NCI-H1092 treated with DMSO at 0.1 percent for 48 hours (cell line): ENCODE measurements at regions not wholly inside any gene's neighbourhood (a gene's known extent, or its start where the extent isn't known, plus 50 kb on each side); places are given as distances from the start of the nearest gene placed in this dataset.

Source experiments
- DNase-seq: peaks from one replicate; lab custom pipeline; 2025; lab: John Stamatoyannopoulos, UW

DNA sequence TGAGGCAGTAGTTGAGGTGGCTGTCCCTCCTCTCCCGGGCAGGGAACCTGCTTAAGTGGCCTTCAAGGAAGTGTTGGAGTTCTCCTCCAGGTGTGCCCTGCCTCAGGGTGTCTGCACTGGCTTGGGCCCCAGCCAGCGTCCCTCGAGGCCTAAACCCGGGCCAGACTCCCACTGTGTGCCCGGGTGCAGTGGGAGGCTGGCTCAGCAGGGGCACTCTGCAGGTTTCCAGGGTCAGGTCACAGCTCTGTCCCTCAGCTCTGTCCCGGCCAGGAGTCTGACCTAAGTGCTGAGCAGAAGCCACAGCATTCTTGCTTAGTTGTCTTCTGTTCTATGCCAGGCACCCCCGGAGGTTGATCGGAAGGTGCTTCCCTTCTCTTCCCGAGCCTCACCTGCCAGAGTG is 69.0 kb upstream of the OTOS start:
- DNase-seq, result no peak

DNA sequence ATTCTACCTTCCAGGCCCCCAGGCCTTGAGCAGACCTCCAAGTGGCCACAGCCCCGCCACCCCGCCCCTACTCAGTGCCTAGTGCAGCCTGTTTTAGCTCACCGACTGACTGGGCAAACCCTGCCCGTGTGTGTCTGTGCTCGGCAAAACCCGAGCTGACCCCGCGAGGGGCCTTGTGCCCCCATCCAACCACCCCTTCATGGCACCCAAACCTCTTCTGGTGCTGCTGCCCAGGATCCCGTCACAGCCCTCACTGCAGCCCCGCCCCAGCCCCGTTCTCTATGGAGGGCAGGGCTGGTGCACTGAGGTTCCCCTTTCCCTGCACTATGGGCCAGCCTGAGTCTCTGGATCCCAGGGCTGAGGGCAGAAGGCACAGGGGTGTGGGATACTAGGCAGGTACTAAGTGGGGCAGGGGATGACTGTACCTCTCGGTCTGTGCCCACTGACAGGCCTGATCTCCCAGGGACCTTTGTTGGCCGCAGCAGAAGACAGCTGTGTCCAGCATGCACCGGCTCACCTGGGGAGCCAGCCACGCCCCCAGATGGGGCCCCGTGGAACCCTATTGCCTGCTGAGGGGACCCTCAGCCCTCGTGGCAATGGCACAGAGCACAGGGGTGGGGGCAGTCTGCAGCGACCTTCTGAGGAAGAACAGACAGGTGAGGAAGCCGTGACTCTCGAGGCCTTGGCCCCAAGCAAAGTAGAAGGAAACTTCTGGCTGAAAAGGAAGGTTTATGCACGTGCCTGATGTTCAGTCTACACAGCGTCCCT is 69.9 kb upstream of the OTOS start:
- DNase-seq, result no peak

DNA sequence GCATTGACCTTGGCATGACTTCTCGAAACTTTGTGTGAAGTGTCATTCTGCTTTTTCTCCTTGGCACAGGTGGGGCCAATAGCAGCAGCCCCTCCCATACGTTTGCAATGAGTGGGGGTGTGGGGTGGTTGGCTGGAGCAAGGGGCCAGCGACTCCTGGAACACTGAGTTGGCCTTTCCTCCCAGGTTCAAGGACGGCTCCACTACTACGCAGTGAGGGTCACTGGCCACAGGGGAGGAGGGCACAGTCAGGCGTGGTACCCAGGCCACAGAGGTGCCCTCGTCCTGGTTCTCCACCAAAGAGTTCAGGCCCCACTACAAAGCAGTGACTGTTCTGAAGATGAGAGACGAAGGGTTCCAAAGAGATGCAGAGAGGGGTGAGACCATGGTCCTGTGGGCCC is 70.6 kb upstream of the OTOS start:
- no peak for DNase-seq

DNA sequence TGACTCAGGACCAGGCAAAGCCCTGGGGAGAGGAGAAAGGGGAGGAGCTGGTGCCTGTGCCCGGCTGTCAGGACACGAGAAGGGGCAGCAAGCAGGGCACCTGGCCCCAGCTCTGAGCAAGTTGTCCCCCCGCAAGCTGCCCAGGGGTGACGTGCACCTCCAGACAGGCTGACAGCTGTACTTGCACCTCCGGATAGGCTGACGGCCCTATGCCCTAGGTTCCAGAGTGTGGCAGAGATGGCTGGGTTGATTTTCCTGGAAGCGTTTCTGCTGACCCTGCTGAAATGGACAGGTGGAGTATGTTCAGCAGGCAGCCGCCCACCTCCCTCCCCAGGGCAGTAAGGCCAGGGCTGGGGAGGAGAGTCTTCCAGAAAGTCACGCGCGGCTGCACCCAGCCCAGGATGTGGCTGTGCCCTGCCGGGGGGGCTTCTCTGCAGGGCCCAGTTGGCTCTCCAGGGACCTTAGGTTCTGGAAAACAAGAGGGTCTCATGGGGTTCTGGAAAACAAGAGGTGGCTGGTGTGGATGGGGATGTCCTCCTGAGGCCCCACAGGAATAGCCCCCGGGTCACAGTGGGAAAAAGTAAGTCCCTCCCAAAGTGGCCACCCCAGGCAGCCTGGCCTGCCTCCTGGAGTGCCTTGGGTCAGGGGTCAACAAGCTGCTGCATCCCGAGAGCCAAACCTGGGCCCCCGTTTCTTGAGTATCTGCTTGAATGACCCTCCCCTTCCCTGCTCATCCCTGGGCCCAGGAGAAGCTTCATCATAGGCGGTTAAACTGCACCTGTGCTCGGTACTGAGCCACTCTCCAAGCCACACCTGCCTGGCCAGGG is 71.4 kb upstream of the OTOS start:
- no peak for DNase-seq

DNA sequence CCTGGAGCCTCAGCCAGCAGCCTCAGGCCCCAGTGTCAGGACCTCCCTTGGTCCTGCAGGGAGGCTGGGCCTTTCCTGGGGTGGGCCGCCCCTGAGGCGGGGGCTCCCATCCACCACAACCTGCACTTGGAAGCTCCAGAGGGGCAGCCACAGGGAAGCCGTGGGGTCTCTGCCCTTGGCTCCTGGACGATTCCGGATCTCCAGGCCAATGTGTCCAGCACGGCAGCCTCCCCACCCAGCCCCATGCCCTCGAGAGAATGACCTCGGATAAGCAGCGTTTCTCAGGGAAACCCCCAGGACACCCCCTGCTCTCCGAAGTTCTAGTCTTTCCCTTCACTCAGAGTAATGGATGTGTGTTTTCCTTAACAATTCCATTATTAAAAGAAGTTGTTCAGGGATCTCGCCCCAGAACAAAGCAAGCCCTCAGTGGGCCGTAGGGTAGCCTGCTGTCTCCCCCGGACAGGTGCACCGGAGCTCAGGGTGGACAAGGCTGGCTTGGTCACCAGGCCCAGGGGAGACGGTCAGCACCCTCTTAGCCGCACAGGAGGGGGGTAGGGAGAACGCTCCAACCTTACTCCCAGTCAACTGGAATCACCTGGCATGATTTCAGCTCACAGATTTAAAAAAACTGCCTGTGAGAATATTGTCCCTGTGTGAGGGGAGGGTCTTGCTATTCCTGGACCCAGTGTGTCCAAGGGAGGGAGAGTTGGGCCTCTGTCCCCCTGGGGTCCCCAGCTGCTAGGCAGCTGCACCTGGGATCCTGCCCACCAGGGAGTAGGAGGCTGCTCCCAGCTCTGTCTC is 72.2 kb upstream of the OTOS start:
- DNase-seq, result no peak

DNA sequence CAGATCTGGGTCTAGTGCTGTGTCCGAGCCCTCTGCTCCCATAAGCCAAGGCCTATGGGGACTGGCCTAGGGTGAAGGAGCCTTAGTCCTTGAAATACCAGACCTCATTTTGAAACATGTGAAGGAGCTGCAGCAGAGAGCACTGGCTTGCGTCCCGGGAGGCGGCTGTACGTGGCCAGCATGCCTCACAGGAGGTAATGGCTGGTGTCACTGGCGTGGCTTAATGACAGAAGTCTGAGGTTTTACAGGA is 72.7 kb upstream of the OTOS start:
- DNase-seq, result no peak

DNA sequence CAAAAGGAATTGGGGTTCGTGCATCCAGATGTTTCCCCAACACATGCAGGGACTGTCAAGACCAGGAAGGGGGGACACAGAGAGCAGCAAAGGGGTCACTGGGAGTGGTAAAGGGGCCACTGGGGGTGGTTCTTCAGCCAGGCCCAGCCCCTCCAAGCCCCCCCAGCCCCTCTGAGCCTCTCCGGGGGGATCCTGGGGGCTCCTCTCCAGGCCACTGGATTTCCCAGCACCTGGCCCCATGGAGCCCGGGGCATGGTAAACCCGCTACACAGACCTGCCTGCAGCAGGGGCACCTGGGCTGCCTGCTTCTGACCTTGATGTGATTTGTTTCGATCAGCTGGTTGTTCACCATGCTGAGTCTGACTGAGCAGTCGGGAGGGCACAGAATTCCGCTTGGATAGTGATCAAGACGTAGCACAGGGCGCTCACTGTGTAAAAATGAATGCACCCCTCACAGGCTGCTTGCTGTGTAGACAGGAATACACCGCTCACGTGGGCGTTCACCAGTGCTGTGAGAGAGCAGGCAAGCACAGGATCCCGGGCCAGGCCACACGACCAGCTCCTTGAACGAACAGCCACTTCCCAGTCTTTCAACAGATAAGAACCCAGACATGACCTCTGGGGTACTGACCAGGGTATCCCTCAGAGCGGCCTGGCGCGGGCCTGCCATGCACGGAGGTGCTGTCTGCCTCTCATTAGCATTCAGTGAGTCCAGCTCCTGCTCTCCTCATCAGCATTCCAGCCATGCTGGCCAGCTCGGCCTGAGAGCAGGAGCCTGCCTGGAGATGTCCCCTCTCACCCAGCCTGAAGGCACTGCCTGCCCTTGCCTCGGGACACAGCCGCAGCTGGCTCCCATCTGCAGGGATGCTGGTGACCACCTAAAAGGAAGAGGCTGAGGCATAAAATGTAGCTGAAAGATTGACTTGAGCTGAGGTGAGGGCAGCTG is 73.3 kb upstream of the OTOS start:
- DNase-seq, result no peak

DNA sequence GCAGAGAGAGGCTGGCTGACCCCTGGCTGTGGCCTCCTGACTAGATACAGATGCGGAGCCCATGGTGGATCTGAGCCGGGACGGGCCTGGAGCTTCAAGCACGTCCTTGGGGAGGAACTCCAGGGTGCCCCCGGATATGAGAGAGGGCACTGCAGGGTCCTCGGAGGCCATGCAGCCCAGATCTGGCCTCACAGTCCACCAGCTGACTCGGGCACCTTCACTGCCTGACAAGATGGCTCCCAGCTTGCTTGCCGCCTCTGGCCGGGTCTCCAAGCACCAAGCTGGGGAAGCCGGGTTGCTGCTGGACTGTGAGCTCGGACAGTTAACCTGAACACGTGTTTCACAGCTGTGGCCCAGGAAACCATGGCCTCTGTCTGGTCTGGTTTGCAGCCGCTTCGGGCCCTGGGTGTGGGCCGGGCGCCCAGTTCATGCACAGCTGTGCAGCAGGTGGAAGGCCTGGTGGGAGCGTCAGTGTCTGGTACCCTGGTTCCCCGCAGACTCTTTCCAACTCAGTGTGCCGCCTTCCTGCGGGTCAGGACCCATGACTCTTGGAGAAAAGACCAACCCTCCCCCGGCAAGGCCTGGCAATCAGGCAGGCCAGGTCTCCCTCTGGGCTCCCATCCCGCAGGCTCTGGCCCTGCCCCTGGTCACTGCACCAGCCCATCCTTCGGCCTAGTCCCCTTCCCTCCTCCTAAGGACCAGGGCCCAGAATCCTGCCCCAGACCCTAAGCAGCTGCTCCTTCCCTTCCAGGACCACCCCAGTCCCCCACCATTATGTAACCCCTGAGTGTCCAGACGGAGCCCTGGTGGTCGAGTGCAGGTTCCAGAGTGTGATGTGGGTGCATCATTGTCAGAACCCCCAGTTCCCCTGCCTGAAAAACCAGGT is 74.6 kb upstream of the OTOS start:
- DNase-seq, result no peak

DNA sequence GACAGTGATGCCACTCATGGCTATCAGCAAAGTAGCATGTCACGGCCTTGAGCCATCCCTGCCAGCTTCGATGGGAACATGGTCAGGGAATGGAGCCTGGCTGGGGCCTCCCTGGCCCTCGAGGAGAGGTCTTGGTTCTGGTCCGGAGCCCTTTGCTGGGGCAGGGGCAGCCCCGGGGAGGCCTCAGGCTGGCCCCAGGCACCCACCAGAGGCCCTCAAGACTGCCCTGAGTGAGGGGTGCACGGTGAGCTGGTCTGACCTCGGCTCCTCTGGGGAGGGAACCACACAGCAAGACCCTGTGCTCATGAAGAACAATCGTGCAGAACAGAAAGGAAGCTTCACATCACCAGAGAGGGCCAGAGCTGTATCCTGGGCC is 75.2 kb upstream of the OTOS start:
- DNase-seq, result no peak

DNA sequence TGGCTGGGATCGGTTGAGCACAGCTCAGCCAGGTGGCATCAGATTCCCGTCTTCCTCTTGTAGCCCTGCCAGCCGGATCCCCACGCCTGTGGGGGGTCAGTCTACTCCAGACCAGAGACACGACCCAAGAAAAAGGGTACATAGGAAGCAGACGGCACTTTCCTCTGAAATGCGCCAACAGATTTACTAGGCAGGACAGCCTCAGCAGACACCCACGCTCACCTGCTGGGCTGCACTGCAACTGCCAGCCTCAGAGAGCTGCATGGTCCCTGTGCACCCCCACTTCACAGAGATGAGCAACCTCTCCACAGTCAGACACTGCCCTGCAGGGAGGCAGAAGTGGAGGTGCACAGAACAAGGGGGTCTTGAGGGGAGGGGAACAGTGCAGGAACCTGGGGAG is 75.7 kb upstream of the OTOS start:
- DNase-seq, result no peak

DNA sequence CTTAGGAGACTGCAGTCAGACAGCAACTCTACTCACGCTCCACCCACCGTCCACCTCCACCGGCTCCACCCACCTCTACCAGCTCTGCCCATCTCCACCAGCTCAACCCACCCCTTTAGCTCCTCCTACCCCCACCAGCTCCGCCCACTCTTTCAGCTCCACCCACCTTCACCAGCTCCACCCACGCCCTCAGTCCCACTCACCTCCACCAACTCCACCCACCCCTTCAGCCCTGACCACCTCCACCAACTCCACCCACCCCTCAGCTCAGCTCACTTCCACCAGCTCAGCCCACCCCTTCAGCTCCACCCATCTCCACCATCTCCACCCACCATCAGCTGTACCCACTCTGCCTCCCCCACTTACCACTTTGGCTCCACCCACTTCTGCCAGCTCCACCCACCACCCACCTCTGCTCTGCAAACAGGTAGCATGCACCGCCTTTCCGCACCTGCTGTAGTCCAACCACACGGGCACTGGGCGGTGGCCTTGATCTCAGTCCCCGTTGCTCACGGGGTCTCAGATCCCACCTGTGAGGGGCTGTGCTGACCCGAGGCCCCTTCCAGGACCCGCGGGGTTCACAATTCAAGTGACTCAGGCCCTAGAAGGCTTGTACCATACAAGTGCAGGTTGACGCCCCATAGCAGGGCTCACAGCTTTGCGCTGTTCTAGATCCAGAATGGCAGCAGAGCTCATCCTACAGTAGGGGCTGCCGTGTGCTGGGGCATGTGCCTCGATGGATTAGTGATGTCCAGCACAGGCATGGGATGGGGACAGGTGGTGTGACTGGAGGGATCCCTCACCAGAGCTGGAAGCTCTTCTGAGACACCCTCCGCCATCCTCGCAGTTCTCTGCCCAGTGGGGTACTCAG is 77.2 kb upstream of the OTOS start:
- no peak for DNase-seq

DNA sequence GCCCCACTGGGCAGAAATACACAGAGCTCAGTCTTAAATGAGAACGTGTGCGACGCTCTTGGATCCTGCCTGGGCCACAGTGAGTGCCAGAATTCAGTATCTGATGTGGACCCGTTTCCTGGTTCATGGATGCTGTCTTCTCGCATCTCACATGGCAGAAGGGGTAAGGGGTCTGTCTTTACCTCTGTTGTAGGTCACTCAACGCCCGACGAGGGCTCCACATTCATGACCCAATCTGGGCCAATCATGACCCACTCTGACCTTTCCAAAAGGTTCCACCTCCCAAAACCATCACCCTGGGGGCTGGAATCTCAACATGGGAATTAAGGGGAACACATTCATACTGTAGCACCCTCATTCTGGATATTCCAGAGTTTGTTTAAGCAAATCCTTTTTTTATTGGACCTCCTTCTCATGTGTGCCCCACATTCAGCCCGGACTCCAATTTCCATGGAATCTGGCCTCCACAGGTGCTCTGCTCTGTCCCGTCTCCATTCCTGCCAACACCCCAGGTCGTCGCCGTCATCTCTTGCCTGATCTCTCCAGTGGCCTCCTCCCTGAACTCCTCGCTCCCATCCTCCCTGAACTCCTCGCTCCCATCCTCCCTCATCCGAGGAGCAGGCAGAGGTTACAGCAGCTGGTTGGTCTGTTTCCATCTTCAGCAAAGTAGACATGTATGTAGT is 78.9 kb upstream of the OTOS start:
- DNase-seq, result no peak

DNA sequence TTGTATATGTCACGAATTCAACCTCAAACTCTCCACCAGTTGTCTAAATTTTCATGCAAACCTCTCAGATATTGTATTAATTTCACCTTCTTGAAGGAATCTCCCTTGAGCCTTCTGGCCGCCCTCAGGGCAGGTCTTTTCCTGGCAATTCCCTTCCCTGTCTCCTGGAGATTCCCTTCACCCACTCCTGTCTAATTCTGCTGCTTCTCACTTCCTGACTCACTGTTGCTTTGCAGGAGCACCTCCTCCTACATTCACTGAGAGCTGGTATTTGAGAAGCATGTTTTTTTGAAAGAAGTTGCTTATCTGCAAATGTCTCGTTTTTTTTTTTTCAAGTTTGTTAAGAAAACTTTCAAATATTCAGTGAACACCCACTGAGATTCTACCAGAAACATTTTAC is 79.9 kb upstream of the OTOS start:
- no peak for DNase-seq

DNA sequence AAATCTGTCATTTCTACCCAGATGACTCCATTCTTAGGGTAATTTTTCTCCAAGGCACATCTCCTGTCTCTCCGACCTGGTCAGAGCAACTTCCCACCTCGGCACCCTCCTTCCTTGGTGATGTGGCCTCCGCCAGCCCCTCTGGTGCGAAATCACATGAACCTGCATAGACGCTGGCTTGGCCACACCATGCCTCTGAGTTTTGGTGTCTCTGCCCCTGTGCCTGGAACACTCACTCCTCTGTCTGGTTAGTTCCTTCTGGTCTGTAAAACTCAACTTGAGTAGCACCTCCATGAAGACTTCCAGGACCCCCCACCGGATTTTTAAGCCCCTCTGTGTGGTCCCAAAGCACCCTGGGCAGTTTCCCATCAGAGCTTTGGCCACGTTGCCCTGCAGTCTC is 83.2 kb upstream of the OTOS start:
- DNase-seq, result no peak

DNA sequence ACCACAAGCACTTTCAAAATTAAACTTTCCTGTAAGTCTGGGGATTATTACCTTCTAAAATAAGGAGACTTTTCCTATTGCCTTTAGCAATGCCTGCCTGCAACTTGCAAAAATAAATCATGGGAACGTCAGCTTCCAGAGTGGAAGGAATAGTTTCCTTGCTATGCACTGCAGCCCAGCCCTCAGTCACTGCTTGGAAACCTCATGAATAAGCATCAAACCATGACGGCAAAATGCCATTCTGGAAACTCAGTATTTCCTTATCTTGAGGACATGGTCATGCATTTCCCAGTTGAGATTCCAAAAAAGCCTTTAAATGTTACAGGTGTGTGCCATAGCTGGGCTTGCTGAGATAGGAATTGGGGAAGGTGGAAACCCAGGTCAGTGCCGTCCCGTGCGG is 84.2 kb upstream of the OTOS start:
- no peak for DNase-seq

DNA sequence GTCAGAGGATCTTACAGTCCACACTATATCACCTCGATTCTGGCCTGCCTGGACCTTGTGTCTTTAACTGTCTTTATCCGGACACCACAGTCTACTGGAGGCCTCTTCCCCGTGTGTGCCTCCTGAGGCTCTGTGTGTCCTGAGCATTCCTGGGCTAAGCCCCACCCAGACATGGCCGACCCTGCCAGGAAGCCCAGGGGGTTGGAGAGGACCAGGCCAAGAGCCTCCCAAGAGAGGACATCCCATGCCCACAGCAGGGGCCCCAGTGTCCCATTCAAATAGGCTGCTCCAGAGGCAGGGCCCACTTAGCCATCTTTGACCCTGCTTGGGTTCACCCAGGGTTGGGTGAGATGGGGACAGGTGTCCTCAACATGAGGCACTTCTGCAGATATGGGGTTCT is 84.7 kb upstream of the OTOS start:
- no peak for DNase-seq

DNA sequence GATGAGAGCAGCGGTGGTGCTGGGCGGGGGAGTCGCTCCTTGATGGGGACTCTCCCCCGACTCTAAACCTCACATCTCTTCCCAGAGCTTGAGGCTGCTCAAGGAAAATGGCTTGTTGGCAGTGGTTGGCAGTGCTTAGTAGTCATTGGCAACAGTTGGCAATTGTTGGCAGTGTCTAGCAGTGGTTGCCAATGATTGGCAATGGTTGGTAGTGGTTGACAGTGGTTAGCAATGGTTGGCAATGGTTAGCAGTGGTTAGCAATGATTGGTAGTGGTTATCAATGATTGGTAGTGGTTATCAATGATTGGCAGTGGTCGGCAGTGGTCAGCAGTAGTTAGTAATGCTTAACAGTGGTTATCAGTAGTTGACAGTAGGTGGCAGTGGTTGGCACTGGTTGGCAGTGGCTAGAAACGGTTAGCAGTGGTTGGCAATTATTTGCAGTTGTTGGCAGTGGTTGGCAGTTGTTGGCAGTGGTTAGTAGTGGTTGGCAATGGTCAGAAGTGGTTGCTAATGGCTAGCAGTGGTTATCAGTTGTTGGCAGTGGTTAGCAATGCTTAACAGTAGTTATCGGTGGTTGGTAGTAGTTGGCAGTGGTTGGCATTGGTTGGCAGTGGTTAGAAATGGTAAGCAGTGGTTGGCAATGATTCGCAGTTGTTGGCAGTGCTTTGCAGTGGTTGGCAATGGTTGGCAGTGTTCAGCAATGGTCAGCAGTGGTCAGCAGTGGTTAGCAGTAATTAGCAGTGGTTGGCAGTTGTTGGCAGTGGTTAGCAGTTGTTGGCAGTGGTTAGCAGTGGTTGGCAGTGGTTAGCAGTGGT is 85.4 kb upstream of the OTOS start:
- no peak for DNase-seq

DNA sequence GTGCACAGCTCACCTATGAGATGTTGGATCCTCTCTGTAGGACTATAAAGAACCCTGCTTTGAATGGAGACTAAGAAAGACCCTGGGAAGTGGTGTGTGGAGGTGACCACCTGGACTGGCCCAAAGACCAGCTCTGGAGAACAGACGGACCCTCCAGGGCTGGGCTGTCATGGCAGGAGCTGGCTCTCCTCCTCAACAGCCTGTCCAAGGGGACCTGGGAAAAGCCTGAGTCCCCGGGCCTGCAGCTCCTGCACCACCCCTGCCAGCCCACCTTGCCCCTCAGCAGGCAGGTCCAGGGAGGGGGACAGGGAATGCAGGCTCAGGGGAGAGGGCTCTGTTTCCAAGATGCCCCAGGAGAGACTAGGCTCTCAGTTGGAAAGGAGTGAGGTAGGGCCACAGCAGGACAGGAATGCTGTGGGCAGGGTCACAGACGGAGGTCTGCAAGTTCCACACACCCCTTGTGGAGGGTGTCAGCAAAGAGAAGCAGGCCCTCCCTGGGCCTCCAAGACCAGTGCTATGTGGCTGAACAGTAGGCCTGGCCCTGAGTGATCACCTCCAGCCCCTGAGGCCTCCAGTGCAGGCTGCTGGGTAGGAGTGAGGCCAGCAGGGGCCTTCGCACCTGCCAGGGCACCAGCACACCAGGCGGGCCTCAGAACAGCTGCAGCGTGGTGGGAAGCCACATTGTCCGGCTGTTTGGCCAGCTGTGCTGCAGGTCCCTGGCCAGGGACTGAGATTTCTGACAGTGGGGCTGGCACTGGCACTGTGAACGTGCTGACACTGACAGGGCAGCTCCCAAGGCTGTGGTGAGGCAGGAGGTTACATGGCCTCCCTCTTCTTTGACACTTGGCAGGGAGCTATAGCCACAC is 86.4 kb upstream of the OTOS start:
- no peak for DNase-seq
